ENCODE measurements at regions not wholly inside any gene's neighbourhood (a gene's known extent, or its start where the extent isn't known, plus 50 kb on each side); places are given as distances from the start of the nearest gene placed in this dataset.

DNA sequence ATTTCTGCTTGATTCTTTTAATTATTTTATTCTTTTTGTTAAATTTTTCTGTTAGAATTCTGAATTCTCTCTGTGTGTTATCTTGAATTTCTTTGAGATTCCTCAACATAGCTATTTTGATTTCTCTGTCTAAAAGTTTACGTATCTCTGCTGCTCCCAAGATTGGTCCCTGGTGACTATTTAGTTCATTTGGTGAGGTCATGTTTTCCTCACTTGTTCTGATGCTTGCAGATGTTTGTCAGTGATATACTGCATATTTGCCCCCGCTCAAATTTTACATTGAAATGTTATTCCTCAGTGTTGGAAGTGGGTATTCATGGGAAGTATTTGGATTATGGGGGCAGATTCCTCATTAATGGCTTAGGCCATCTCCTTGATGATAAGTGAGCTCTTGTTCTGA, 105.3 kb downstream of the PRDM9 start:
- Histone ChIP-seq H3K79me2 (replicated peaks; ENCODE audit: insufficient read depth, low read length) (no peaks in the 10 kb centered on the region), H3K9me2 (ENCODE audit: insufficient read depth, low read length) (no peaks in the 10 kb centered on the region), H3K27ac (ENCODE audit: low read length) (no peak overlapping the region), H3K9me3 (ENCODE audit: low read length) (peaks cover 12% of the 10 kb centered on the region), H2AFZ (ENCODE audit: low read depth, low read length) (no peak overlapping the region), H3K9ac (ENCODE audit: low read length) (no peak overlapping the region), H3K27me3 (ENCODE audit: insufficient read depth, low read depth, low read length) (no peaks in the 10 kb centered on the region), H4K20me1 (ENCODE audit: insufficient read depth) (no peaks in the 10 kb centered on the region), H3K4me2 (ENCODE audit: low read length) (no peak overlapping the region), H3K36me3 (ENCODE audit: insufficient read depth, low read length) (no peaks in the 10 kb centered on the region), H3K4me3 (ENCODE audit: low read length) (no peak overlapping the region), H3F3A (ENCODE audit: insufficient read depth, low read length, poor library complexity, severe bottlenecking) (no peaks in the 10 kb centered on the region)
- TF ChIP-seq TAF1 (IDR thresholded peaks at IDR 0.05; ENCODE audit: low read depth) (no peak), POLR2AphosphoS5 (IDR thresholded peaks at IDR 0.05) (no peak), EP300 (conservative IDR thresholded peaks at IDR 0.05; ENCODE audit: poor library complexity, severe bottlenecking) (no peak)
- TF ChIP-seq, protein P1, sequence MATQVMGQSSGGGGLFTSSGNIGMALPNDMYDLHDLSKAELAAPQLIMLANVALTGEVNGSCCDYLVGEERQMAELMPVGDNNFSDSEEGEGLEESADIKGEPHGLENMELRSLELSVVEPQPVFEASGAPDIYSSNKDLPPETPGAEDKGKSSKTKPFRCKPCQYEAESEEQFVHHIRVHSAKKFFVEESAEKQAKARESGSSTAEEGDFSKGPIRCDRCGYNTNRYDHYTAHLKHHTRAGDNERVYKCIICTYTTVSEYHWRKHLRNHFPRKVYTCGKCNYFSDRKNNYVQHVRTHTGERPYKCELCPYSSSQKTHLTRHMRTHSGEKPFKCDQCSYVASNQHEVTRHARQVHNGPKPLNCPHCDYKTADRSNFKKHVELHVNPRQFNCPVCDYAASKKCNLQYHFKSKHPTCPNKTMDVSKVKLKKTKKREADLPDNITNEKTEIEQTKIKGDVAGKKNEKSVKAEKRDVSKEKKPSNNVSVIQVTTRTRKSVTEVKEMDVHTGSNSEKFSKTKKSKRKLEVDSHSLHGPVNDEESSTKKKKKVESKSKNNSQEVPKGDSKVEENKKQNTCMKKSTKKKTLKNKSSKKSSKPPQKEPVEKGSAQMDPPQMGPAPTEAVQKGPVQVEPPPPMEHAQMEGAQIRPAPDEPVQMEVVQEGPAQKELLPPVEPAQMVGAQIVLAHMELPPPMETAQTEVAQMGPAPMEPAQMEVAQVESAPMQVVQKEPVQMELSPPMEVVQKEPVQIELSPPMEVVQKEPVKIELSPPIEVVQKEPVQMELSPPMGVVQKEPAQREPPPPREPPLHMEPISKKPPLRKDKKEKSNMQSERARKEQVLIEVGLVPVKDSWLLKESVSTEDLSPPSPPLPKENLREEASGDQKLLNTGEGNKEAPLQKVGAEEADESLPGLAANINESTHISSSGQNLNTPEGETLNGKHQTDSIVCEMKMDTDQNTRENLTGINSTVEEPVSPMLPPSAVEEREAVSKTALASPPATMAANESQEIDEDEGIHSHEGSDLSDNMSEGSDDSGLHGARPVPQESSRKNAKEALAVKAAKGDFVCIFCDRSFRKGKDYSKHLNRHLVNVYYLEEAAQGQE (IDR thresholded peaks at IDR 0.05; ENCODE audit: borderline replicate concordance), result no peak

DNA sequence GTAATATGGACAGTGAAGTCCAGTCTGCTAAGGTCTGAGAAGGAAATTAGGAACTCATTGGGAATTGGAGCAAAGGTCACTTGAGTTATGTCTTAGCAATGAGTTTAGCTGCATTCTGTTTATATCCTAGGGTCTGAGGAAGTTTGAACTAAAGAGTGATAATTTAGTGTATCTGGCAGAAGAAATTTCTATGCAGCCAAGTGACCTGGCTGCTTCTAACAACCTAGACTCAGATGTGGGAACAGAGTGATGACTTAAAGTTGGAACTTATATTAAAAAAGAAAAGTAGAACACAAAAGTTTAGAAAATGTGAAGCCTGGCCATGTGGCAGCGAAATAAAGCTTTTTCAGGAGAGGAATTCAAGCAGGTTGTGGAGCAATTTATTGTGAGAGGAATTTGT, 106.2 kb downstream of the PRDM9 start:
- peaks cover 12% of the 10 kb centered on the region for H3K9me3 ChIP-seq (ENCODE audit: low read length)
- H2AFZ ChIP-seq (ENCODE audit: low read depth, low read length), result no peak overlapping the region
- H3K27ac ChIP-seq (ENCODE audit: low read length), result no peak overlapping the region
- no peak for TF ChIP-seq MXI1 (conservative IDR thresholded peaks at IDR 0.05; ENCODE audit: poor library complexity, severe bottlenecking)
- TF ChIP-seq EP300 (conservative IDR thresholded peaks at IDR 0.05; ENCODE audit: poor library complexity, severe bottlenecking), result no peak
- TF ChIP-seq RAD21 (conservative IDR thresholded peaks at IDR 0.05), result no peak
- TF ChIP-seq SMC3 (conservative IDR thresholded peaks at IDR 0.05; ENCODE audit: poor library complexity), result no peak
- TF ChIP-seq, protein P2, sequence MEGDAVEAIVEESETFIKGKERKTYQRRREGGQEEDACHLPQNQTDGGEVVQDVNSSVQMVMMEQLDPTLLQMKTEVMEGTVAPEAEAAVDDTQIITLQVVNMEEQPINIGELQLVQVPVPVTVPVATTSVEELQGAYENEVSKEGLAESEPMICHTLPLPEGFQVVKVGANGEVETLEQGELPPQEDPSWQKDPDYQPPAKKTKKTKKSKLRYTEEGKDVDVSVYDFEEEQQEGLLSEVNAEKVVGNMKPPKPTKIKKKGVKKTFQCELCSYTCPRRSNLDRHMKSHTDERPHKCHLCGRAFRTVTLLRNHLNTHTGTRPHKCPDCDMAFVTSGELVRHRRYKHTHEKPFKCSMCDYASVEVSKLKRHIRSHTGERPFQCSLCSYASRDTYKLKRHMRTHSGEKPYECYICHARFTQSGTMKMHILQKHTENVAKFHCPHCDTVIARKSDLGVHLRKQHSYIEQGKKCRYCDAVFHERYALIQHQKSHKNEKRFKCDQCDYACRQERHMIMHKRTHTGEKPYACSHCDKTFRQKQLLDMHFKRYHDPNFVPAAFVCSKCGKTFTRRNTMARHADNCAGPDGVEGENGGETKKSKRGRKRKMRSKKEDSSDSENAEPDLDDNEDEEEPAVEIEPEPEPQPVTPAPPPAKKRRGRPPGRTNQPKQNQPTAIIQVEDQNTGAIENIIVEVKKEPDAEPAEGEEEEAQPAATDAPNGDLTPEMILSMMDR (IDR thresholded peaks at IDR 0.05; ENCODE audit: poor library complexity, severe bottlenecking), result no peak
- TF ChIP-seq, protein P1 (IDR thresholded peaks at IDR 0.05; ENCODE audit: borderline replicate concordance), result no peak
- no peaks in the 10 kb centered on the region for H3K79me2 ChIP-seq (replicated peaks; ENCODE audit: insufficient read depth, low read length)
- no peaks in the 10 kb centered on the region for H3K27me3 ChIP-seq (ENCODE audit: insufficient read depth, low read depth, low read length)
- no peaks in the 10 kb centered on the region for H4K20me1 ChIP-seq (ENCODE audit: insufficient read depth)
- H3K36me3 ChIP-seq (ENCODE audit: insufficient read depth, low read length), result no peaks in the 10 kb centered on the region
- H3K9ac ChIP-seq (ENCODE audit: low read length), result no peak overlapping the region
- H3K4me3 ChIP-seq (ENCODE audit: low read length), result no peak overlapping the region
- H3F3A ChIP-seq (ENCODE audit: insufficient read depth, low read length, poor library complexity, severe bottlenecking), result no peaks in the 10 kb centered on the region
- no peak overlapping the region for H3K4me2 ChIP-seq (ENCODE audit: low read length)
- H3K9me2 ChIP-seq (ENCODE audit: insufficient read depth, low read length), result no peaks in the 10 kb centered on the region
